Gastroesophageal sphincter (tissue), 4 donors: ENCODE measurements at regions not wholly inside any gene's neighbourhood (a gene's known extent, or its start where the extent isn't known, plus 50 kb on each side); places are given as distances from the start of the nearest gene placed in this dataset.

Source experiments
- ATAC-seq: fragments of 150-250 bp; one replicate; pipeline ENCODE4 v1.9.1; 2016; ENCODE audit warnings: mild to moderate bottlenecking, moderate library complexity
- H3K27ac ChIP-seq, 4 donors: fragments of 200-600 bp; sonication (generic) in 3 of 4; 1 replicate in 3 of 4; 2 replicates in 1 of 4; pipeline ENCODE4 v1.5.1; 2016 to 2019
- H3K27me3 ChIP-seq: fragments of 200-600 bp; sonication (generic); one replicate; pipeline ENCODE4 v1.5.1; 2019
- H3K36me3 ChIP-seq, 2 donors: fragments of 200-600 bp; sonication (generic); one replicate each; pipeline ENCODE4 v1.5.1; 2019; ENCODE audit warnings: control low read depth in 1 of 2
- H3K4me1 ChIP-seq, 3 donors: fragments of 200-600 bp; sonication (generic); 1 replicate in 2 of 3; 2 replicates in 1 of 3; pipeline ENCODE4 v1.5.1; 2016 to 2019; ENCODE audit warnings: control low read depth in 2 of 3
- H3K4me3 ChIP-seq, 2 donors: fragments of 200-600 bp; sonication (generic); one replicate each; pipeline ENCODE4 v1.5.1; 2019; ENCODE audit warnings: mild to moderate bottlenecking in 1 of 2, moderate library complexity in 1 of 2
- H3K9me3 ChIP-seq, 3 donors: fragments of 200-600 bp; sonication (generic); one replicate each; pipeline ENCODE4 v1.5.1; 2017 to 2019; ENCODE audit warnings: control low read depth in 2 of 3
- CTCF ChIP-seq, 4 experiments: fragments of 200-600 bp in 2 of 4; fragments of 450-650 bp in 2 of 4; sonication (generic) in 1 of 4; IDR thresholded peaks; one replicate each; pipeline ENCODE4 v1.5.1; 2017 to 2019; ENCODE audit warnings: antibody characterized with exemption in 4 of 4, mild to moderate bottlenecking in 2 of 4, moderate library complexity in 2 of 4
- EP300 ChIP-seq: sonication (generic); formaldehyde crosslinking; IDR thresholded peaks from one replicate; pipeline ENCODE4 v1.6.1; 2017; ENCODE audit warnings: antibody characterized with exemption, mild to moderate bottlenecking
- POLR2A ChIP-seq, 2 donors: fragments of 450-650 bp; IDR thresholded peaks; one replicate each; pipeline ENCODE4 v1.6.1; 2017; ENCODE audit warnings: antibody characterized with exemption in 2 of 2, mild to moderate bottlenecking in 2 of 2, moderate library complexity in 1 of 2
- POLR2AphosphoS5 ChIP-seq: sonication (generic); formaldehyde crosslinking; IDR thresholded peaks from one replicate; pipeline ENCODE4 v1.6.1; 2017; ENCODE audit warnings: antibody characterized with exemption
- WGBS, 2 donors: methylation state at CpG; one replicate each; pipeline ENCODE4 v1.1.5; 2018; ENCODE audit warnings: low coverage in 1 of 2; 5-methylcytosine and 5-hydroxymethylcytosine counted together

- Histone ChIP-seq H3K36me3 (no peaks in the 10 kb centered on the region), H3K4me1 (peaks cover 0 to 22% (median 7%) of the 10 kb centered on the region in 3 donors), H3K9me3 (no peaks in the 10 kb centered on the region), H3K27me3 (no peaks in the 10 kb centered on the region), H3K4me3 (no peak overlapping the region), H3K27ac (no peak overlapping the region)
- no peak for ATAC-seq
- 85 to 97% methylated on average over 3 of the region's 3 CpGs for WGBS, 2 donors
- TF ChIP-seq CTCF (IDR thresholded peaks at IDR 0.05) = no peak
- no peak for TF ChIP-seq EP300
- TF ChIP-seq POLR2AphosphoS5 = no peak
- no peak for TF ChIP-seq POLR2A (IDR thresholded peaks at IDR 0.05)
Observed at GRCh38 chr7:18133921-18134320, 106.3 kb upstream of the PRPS1L1 start.

- Histone ChIP-seq H3K27ac (no peak overlapping the region), H3K4me1 (peaks cover 0 to 12% (median 0%) of the 10 kb centered on the region in 3 donors), H3K9me3 (no peaks in the 10 kb centered on the region), H3K4me3 (no peak overlapping the region), H3K27me3 (no peaks in the 10 kb centered on the region), H3K36me3 (no peaks in the 10 kb centered on the region)
- no peak for TF ChIP-seq POLR2A (IDR thresholded peaks at IDR 0.05)
- no peak for TF ChIP-seq EP300
- no peak for TF ChIP-seq POLR2AphosphoS5
- no peak for TF ChIP-seq CTCF (IDR thresholded peaks at IDR 0.05)
- ATAC-seq = no peak
Observed at GRCh38 chr7:18140943-18141342, 113.3 kb upstream of the PRPS1L1 start.

DNA sequence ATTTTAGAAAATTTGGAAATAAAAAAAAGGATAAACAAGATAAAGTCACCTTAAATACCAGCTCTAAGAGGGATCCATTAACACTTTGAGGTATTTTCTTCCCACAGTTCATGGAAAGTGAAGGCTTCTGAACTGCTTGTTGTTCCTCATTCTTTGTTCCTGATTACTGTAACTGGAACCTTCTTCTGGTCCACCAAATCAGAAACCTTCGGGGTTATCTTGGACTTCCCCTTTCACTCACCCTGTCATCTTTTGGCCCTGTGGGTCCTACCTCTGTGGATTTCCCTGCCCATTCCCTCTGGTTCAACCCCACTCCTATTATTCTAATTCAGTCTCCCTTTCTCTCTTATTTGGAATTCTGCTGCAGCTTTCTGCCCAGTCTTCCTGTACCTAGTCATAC is 116.5 kb upstream of the PRPS1L1 start:
- ATAC-seq = no peak
- 75 to 100% methylated on average over 1 of the region's 1 CpG for WGBS, 2 donors

DNA sequence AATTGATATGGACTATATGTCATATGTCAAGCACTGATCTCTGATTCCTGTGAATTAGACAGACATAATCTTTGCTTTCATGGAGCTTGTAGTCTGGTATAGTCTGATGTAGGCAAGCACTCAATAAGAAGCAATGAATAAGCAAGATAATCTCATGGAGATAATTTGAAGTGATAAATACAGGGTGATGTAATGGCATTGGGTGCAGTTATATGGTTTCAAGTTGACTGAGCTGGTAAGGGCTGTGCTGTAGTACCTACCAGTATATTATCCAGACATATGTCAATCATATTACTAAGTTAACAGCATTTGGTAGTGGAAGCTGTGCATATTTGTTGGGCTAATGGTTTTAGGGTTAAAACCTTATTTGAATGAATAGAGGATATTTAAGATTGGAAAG is 117.5 kb upstream of the PRPS1L1 start:
- Histone ChIP-seq H3K27ac (no peak overlapping the region), H3K27me3 (no peaks in the 10 kb centered on the region), H3K4me1 (peaks cover 0 to 7% (median 0%) of the 10 kb centered on the region in 3 donors), H3K36me3 (no peaks in the 10 kb centered on the region), H3K4me3 (no peak overlapping the region), H3K9me3 (no peaks in the 10 kb centered on the region)
- ATAC-seq = no peak
- no peak for TF ChIP-seq EP300
- no peak for TF ChIP-seq POLR2A (IDR thresholded peaks at IDR 0.05)
- no peak for TF ChIP-seq POLR2AphosphoS5
- TF ChIP-seq CTCF (IDR thresholded peaks at IDR 0.05) = no peak

More for the DNA sequence above, 116.5 kb upstream of the PRPS1L1 start:
- Histone ChIP-seq H3K9me3 (no peaks in the 10 kb centered on the region), H3K4me3 (no peak overlapping the region), H3K4me1 (peaks cover 0 to 12% (median 0%) of the 10 kb centered on the region in 3 donors), H3K27ac (no peak overlapping the region), H3K36me3 (no peaks in the 10 kb centered on the region), H3K27me3 (no peaks in the 10 kb centered on the region)
- no peak for TF ChIP-seq POLR2AphosphoS5
- TF ChIP-seq EP300 = no peak
- no peak for TF ChIP-seq POLR2A (IDR thresholded peaks at IDR 0.05)
- no peak for TF ChIP-seq CTCF (IDR thresholded peaks at IDR 0.05)

GRCh38 chr7:18151422-18151821 is 123.8 kb upstream of the PRPS1L1 start:
- ATAC-seq = no peak
- Histone ChIP-seq H3K4me3 (no peak overlapping the region), H3K4me1 (peaks cover 0 to 27% (median 6%) of the 10 kb centered on the region in 3 donors), H3K36me3 (no peaks in the 10 kb centered on the region), H3K9me3 (no peaks in the 10 kb centered on the region), H3K27ac (no peak overlapping the region), H3K27me3 (no peaks in the 10 kb centered on the region)
- no peak for TF ChIP-seq POLR2A (IDR thresholded peaks at IDR 0.05)
- TF ChIP-seq POLR2AphosphoS5 = no peak
- no peak for TF ChIP-seq EP300
- TF ChIP-seq CTCF (IDR thresholded peaks at IDR 0.05) = no peak
- 67 to 80% methylated on average over 1 of the region's 1 CpG for WGBS, 2 donors
